ENCODE measurements at regions not wholly inside any gene's neighbourhood (a gene's known extent, or its start where the extent isn't known, plus 50 kb on each side); places are given as distances from the start of the nearest gene placed in this dataset.

DNA sequence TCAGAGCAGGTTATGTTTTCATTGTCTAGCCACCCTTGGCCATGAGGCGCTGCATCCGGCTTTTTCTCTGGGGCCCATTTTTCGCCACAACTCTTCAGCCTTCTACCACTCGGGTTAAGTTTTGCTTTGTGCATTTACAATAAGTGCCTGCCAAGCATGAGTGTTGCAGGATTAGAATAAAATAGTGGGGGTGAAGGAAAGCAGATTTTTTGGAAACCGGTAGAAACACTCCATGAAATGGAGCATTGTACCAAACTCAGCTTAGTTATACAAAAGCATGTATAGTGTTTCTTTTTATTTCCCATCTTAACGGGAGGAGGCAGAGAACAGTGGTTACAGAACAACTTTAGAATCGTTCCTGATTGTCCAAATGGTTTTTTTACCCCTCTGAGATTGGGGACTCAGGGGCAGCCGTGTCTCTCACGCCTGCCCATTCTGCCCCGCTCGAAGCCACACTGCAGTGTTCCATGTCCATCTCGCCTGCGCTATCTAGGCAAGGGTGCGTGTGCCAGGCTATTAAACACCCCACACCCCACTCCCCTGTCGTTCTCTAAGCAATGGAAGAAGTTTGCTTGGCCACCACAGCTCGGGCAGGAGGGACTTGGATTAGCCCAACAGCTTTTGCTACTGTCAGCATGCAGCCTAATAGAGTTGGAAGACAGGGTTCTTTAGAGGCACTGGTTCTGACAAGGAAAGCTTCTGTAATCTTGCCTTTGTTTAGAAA is 268.8 kb upstream of the WWC1 start:
- no peak for DNase-seq (ENCODE audit: extremely low spot score)

GRCh38 chr5:168023191-168023590 is 268.3 kb upstream of the WWC1 start:
- no peak for DNase-seq (ENCODE audit: extremely low spot score)
- Histone ChIP-seq H3K4me1 (ENCODE audit: insufficient read depth) (no peaks in the 10 kb centered on the region), H3K36me3 (ENCODE audit: insufficient read depth) (no peaks in the 10 kb centered on the region), H3K27ac (ENCODE audit: low read depth) (no peak overlapping the region), H3K4me3 (ENCODE audit: low read depth, low read length) (no peak overlapping the region)
- 26% methylated on average over 15 of the region's 15 CpGs for WGBS

More for the DNA sequence above, 268.8 kb upstream of the WWC1 start:
- no peak overlapping the region for H3K4me3 ChIP-seq (ENCODE audit: low read depth, low read length)
- no peaks in the 10 kb centered on the region for H3K4me1 ChIP-seq (ENCODE audit: insufficient read depth)
- no peaks in the 10 kb centered on the region for H3K36me3 ChIP-seq (ENCODE audit: insufficient read depth)
- 43% methylated on average over 16 of the region's 16 CpGs for WGBS
- no peak overlapping the region for H3K27ac ChIP-seq (ENCODE audit: low read depth)

GRCh38 chr5:168024306-168024705 is 267.1 kb upstream of the WWC1 start:
- Histone ChIP-seq H3K4me1 (ENCODE audit: insufficient read depth) (no peaks in the 10 kb centered on the region), H3K4me3 (ENCODE audit: low read depth, low read length) (no peak overlapping the region), H3K27ac (ENCODE audit: low read depth) (no peak overlapping the region), H3K36me3 (ENCODE audit: insufficient read depth) (no peaks in the 10 kb centered on the region)
- DNase-seq (ENCODE audit: extremely low spot score), result no peak
- WGBS, result 94% methylated on average over 7 of the region's 7 CpGs

DNA sequence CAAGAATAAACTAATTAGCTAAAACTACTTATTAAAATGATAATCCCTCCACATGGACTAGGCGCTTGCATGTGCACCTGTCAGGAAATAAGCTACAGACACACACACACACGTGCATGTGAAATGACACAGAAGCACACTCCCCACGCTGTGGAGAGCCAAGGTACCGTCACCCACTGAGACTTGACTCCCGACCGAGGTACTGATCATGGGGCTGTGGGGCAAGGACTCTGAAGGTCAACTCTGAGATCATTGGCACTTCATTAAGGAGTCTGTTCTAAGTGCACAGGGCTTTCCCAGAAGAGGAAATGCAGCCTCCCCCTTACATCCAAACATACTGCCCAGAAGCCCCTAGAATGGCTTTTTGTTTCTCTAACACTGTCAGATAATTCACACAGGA is 264.4 kb upstream of the WWC1 start:
- Histone ChIP-seq H3K27ac (ENCODE audit: low read depth) (no peak overlapping the region), H3K4me1 (ENCODE audit: insufficient read depth) (no peaks in the 10 kb centered on the region), H3K36me3 (ENCODE audit: insufficient read depth) (no peaks in the 10 kb centered on the region), H3K4me3 (ENCODE audit: low read depth, low read length) (no peak overlapping the region)
- 65% methylated on average over 6 of the region's 6 CpGs for WGBS
- DNase-seq (ENCODE audit: extremely low spot score), result no peak

- no peak overlapping the region for H3K27ac ChIP-seq (ENCODE audit: low read depth)
- H3K4me1 ChIP-seq (ENCODE audit: insufficient read depth), result no peaks in the 10 kb centered on the region
- DNase-seq (ENCODE audit: extremely low spot score), result no peak
- no peaks in the 10 kb centered on the region for H3K36me3 ChIP-seq (ENCODE audit: insufficient read depth)
- no peak overlapping the region for H3K4me3 ChIP-seq (ENCODE audit: low read depth, low read length)
- WGBS, result 79% methylated on average over 2 of the region's 2 CpGs
These were observed 260.5 kb upstream of the WWC1 start for GRCh38 chr5:168030912-168031311.

- H3K4me3 ChIP-seq (ENCODE audit: low read depth, low read length), result no peak overlapping the region
- no peak overlapping the region for H3K27ac ChIP-seq (ENCODE audit: low read depth)
- H3K4me1 ChIP-seq (ENCODE audit: insufficient read depth), result no peaks in the 10 kb centered on the region
- 88% methylated on average over 1 of the region's 1 CpG for WGBS
- DNase-seq (ENCODE audit: extremely low spot score), result no peak
- no peaks in the 10 kb centered on the region for H3K36me3 ChIP-seq (ENCODE audit: insufficient read depth)
These were observed 259.8 kb upstream of the WWC1 start for GRCh38 chr5:168031614-168032013.

DNA sequence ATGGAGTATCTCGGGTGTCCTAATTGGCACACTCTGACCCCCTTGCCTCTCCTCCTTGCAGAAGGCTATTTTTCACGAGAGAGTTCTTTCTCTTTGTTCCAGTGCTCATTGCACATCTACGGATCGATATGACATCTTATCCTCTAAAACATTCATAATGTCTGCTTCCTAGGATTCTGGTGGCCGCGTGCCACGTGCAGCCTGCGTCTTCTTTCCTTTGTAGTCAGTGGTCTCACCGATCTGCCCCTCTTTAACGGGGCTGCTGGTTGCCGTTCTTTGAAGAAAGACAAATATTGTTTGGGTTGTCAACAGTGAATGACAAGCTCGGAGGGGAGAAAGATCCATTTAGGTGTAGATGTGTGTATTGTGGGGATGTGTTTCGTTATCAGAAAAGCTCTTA is 252.4 kb upstream of the WWC1 start:
- no peak for DNase-seq (ENCODE audit: extremely low spot score)
- 74% methylated on average over 13 of the region's 13 CpGs for WGBS
- no peak overlapping the region for H3K27ac ChIP-seq (ENCODE audit: low read depth)
- no peaks in the 10 kb centered on the region for H3K4me1 ChIP-seq (ENCODE audit: insufficient read depth)
- no peak overlapping the region for H3K4me3 ChIP-seq (ENCODE audit: low read depth, low read length)
- H3K36me3 ChIP-seq (ENCODE audit: insufficient read depth), result no peaks in the 10 kb centered on the region

DNA sequence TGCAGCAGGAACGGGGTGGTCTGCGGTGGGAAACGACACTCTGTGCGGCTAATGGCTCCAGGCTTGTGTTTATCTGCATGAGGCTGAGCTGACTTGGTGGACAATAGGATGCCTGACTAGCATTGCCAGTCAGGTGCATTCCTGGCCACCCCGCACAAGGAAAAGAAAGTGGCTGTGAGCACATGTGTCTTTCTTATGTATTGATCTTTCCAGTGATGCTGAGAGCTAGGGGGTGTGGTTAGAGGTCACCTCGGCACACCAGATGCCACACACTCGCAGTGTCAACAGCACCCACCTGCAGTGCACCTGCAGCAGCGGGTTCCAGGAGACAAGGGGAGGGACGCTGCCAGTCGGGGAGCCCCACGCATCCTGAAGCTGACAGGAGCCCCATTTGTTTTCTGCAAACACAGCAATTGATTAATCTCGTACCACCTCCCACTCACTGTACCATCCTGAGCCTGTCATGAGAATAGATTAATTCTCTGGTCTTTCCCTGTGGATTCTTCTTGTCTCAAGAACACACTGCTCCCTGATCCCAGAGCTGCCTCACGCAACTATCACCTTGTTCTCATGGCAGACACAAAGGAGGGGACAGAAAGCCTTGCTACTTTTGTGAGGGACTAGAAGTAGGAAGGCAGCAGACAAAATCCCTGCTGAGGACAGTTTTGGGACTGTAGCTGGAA is 251.7 kb upstream of the WWC1 start:
- Histone ChIP-seq H3K4me1 (ENCODE audit: insufficient read depth) (no peaks in the 10 kb centered on the region), H3K27ac (ENCODE audit: low read depth) (no peak overlapping the region), H3K4me3 (ENCODE audit: low read depth, low read length) (no peak overlapping the region), H3K36me3 (ENCODE audit: insufficient read depth) (no peaks in the 10 kb centered on the region)
- 74% methylated on average over 13 of the region's 13 CpGs for WGBS
- no peak for DNase-seq (ENCODE audit: extremely low spot score)

GRCh38 chr5:168041583-168041982 is 249.9 kb upstream of the WWC1 start:
- Histone ChIP-seq H3K4me1 (ENCODE audit: insufficient read depth) (no peaks in the 10 kb centered on the region), H3K27ac (ENCODE audit: low read depth) (no peak overlapping the region), H3K36me3 (ENCODE audit: insufficient read depth) (no peaks in the 10 kb centered on the region), H3K4me3 (ENCODE audit: low read depth, low read length) (no peak overlapping the region)
- DNase-seq (ENCODE audit: extremely low spot score), result no peak
- WGBS, result 83% methylated on average over 2 of the region's 2 CpGs

GRCh38 chr5:168042284-168043068 is 249.0 kb upstream of the WWC1 start:
- peak; percentile 63 for DNase-seq (ENCODE audit: extremely low spot score)
- no peaks in the 10 kb centered on the region for H3K36me3 ChIP-seq (ENCODE audit: insufficient read depth)
- WGBS, result 79% methylated on average over 12 of the region's 12 CpGs
- H3K4me3 ChIP-seq (ENCODE audit: low read depth, low read length), result no peak overlapping the region
- no peaks in the 10 kb centered on the region for H3K4me1 ChIP-seq (ENCODE audit: insufficient read depth)
- no peak overlapping the region for H3K27ac ChIP-seq (ENCODE audit: low read depth)

- 53% methylated on average over 4 of the region's 4 CpGs for WGBS
- no peak overlapping the region for H3K27ac ChIP-seq (ENCODE audit: low read depth)
- H3K4me3 ChIP-seq (ENCODE audit: low read depth, low read length), result no peak overlapping the region
- H3K36me3 ChIP-seq (ENCODE audit: insufficient read depth), result no peaks in the 10 kb centered on the region
- H3K4me1 ChIP-seq (ENCODE audit: insufficient read depth), result no peaks in the 10 kb centered on the region
- DNase-seq (ENCODE audit: extremely low spot score), result no peak
These were observed 245.3 kb upstream of the WWC1 start for GRCh38 chr5:168046163-168046562.

- H3K36me3 ChIP-seq (ENCODE audit: insufficient read depth), result no peaks in the 10 kb centered on the region
- DNase-seq (ENCODE audit: extremely low spot score), result peak; percentile 17
- H3K27ac ChIP-seq (ENCODE audit: low read depth), result no peak overlapping the region
- WGBS, result 38% methylated on average over 11 of the region's 11 CpGs
- H3K4me3 ChIP-seq (ENCODE audit: low read depth, low read length), result no peak overlapping the region
- no peaks in the 10 kb centered on the region for H3K4me1 ChIP-seq (ENCODE audit: insufficient read depth)
These were observed 244.3 kb upstream of the WWC1 start for GRCh38 chr5:168047043-168047668.

DNA sequence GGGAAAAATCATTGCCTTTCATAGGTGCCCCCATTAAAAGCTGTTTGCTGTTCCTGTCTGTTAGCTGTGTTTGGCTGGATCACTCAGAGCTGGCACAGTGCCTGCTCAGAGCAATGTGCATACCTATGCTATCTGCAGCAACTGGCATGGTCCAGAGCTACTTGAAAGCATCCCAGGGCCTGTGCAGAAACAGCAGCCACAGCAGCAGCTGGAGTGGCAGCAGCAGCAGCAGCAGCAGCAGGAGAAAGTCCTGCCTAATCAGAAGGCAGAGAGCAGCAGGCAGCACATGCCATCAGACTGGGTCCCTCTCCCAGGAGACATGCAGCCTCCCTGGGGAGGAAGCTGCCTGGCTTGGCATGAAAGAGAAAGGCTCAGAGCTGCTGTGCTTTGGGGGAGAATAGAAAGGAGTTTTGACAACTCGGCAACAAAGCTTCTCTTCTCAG is 243.8 kb upstream of the WWC1 start:
- Histone ChIP-seq H3K27ac (ENCODE audit: low read depth) (no peak overlapping the region), H3K4me3 (ENCODE audit: low read depth, low read length) (no peak overlapping the region), H3K36me3 (ENCODE audit: insufficient read depth) (no peaks in the 10 kb centered on the region), H3K4me1 (ENCODE audit: insufficient read depth) (no peaks in the 10 kb centered on the region)
- WGBS, result 46% methylated on average over 1 of the region's 1 CpG
- DNase-seq (ENCODE audit: extremely low spot score), result no peak
